K562 (cell line): ENCODE measurements at regions not wholly inside any gene's neighbourhood (a gene's known extent, or its start where the extent isn't known, plus 50 kb on each side); places are given as distances from the start of the nearest gene placed in this dataset.

Experiments used
- ATAC-seq: fragments of 200-7000 bp; cut with Tn5 transposase; 3 replicates; pipeline ENCODE4 v1.9.1; 2020; ENCODE audit warnings: moderate library complexity
- BruUV-seq: library from RNA; stranded (reverse); fragments of 400-500 nt; replicated peaks from 2 replicates; lab custom pipeline; 2021; lab: Mats Ljungman, UMichigan
- CTCF ChIA-PET: fragments of 300-600 bp; formaldehyde crosslinking; extraction: SDS; loops from one replicate; lab custom pipeline; 2021; ENCODE audit warnings: low intra/inter-chr PET ratio; lab: Yijun Ruan, JAX
- POLR2A ChIA-PET: fragments of 300-600, 350-650 bp; sonication (Branson Sonifier 250); formaldehyde crosslinking; extraction: SDS; loops from one replicate; lab custom pipeline; 2021; ENCODE audit warnings: antibody characterized with exemption, inconsistent platforms; lab: Yijun Ruan, JAX
- DNase-seq, 4 experiments: peaks; one replicate each; pipeline versions ENCODE4 v3.0.0 to v3.0.0-alpha.2; 2011 to 2018; ENCODE audit warnings: low spot score in 3 of 4, mixed read lengths in 3 of 4; ENCODE audit errors: extremely low read depth in 1 of 4
- FAIRE-seq: peaks from 2 replicates; lab custom pipeline; 2011; peaks lifted over from hg19 to GRCh38; lab: Jason Lieb, UNC
- H2AFZ ChIP-seq: 2 replicates; pipeline ENCODE4 v1.6.0; 2011; ENCODE audit warnings: low read depth, low read length, control low read depth, inconsistent platforms
- H3K27ac ChIP-seq: fragments of 200-600 bp; 3 replicates; pipeline ENCODE4 v1.8.0; 2011; ENCODE audit warnings: low read depth, mild to moderate bottlenecking, control low read depth, inconsistent platforms, low read length, moderate library complexity, mixed read lengths; ENCODE audit errors: extremely low read depth
- H3K27me3 ChIP-seq, 2 experiments: fragments of 300-600 bp in 1 of 2; 2 replicates in 1 of 2; 3 replicates in 1 of 2; pipeline versions ENCODE4 v1.6.0 to v1.8.0; 2011; ENCODE audit warnings: inconsistent platforms in 2 of 2, low read length in 2 of 2, mild to moderate bottlenecking in 1 of 2, mixed read lengths in 1 of 2, moderate library complexity in 1 of 2; ENCODE audit not compliant: control insufficient read depth in 2 of 2, insufficient read depth in 2 of 2
- H3K36me3 ChIP-seq: fragments of 300-600 bp; 3 replicates; pipeline ENCODE4 v1.8.0; 2011; ENCODE audit warnings: mild to moderate bottlenecking, low read length, inconsistent platforms; ENCODE audit not compliant: control insufficient read depth, insufficient read depth
- H3K4me1 ChIP-seq, 2 experiments: fragments of 200-600 bp in 1 of 2; replicated peaks in 1 of 2; 2 replicates in 1 of 2; 3 replicates in 1 of 2; pipeline versions ENCODE4 v1.5.1 to v1.8.0; 2011; ENCODE audit warnings: inconsistent platforms in 2 of 2, low read length in 2 of 2, mild to moderate bottlenecking in 1 of 2, mixed read lengths in 1 of 2, moderate library complexity in 1 of 2; ENCODE audit not compliant: control insufficient read depth in 2 of 2, insufficient read depth in 2 of 2
- H3K4me2 ChIP-seq: 2 replicates; pipeline ENCODE4 v1.6.1; 2011; ENCODE audit warnings: low read length, control low read depth, inconsistent platforms, mixed read lengths; ENCODE audit not compliant: insufficient read depth
- H3K4me3 ChIP-seq: fragments of 200-600 bp; sonication (generic), shearing (Covaris generic); 2 replicates; pipeline ENCODE4 v1.5.1; 2016; ENCODE audit warnings: control low read depth, inconsistent platforms
- H3K79me2 ChIP-seq: fragments of 200-600 bp; 3 replicates; pipeline ENCODE4 v1.8.0; 2011; ENCODE audit warnings: low read length, inconsistent platforms; ENCODE audit not compliant: control insufficient read depth, insufficient read depth
- H3K9ac ChIP-seq, 2 experiments: 2 replicates each; pipeline versions ENCODE4 v1.6.0 to v1.6.1; 2011; ENCODE audit warnings: low read depth in 2 of 2, low read length in 2 of 2, control low read depth in 1 of 2, inconsistent platforms in 1 of 2, mild to moderate bottlenecking in 1 of 2, mixed read lengths in 1 of 2; ENCODE audit not compliant: insufficient read depth in 1 of 2
- H3K9me1 ChIP-seq: one replicate; pipeline ENCODE4 v1.6.0; 2011; ENCODE audit warnings: inconsistent platforms, mild to moderate bottlenecking, low read length, moderate library complexity; ENCODE audit not compliant: control insufficient read depth, insufficient read depth
- H3K9me3 ChIP-seq: replicated peaks from 2 replicates; pipeline ENCODE4 v1.5.1; 2011; ENCODE audit warnings: low read depth, low read length, inconsistent platforms; ENCODE audit not compliant: control insufficient read depth, insufficient read depth
- H4K20me1 ChIP-seq: replicated peaks from 2 replicates; pipeline ENCODE4 v1.6.1; 2011; ENCODE audit warnings: low read length, inconsistent platforms, mixed read lengths; ENCODE audit not compliant: control insufficient read depth, insufficient read depth
- ERF ChIP-seq: fragments of 450-650 bp; formaldehyde crosslinking; IDR thresholded peaks from 2 replicates; pipeline ENCODE4 v1.4.0; 2020; ENCODE audit warnings: mild to moderate bottlenecking, mixed read lengths
- ETS1 ChIP-seq: conservative IDR thresholded peaks from 2 replicates; pipeline ENCODE4 v1.6.1; 2011; ENCODE audit warnings: low read depth, mild to moderate bottlenecking, low read length; ENCODE audit not compliant: control insufficient read depth
- GTF2A2 ChIP-seq: IDR thresholded peaks from 2 replicates; pipeline ENCODE4 v1.6.1; 2016; ENCODE audit warnings: mild to moderate bottlenecking, missing genetic modification characterization, missing compliant biosample characterization
- HMG20B ChIP-seq: fragments of 250-450 bp; sonication (Bioruptor Pico); IDR thresholded peaks from 2 replicates; pipeline ENCODE4 v1.5.0; 2021; ENCODE audit warnings: mild to moderate bottlenecking
- MAFF ChIP-seq: IDR thresholded peaks from 2 replicates; pipeline ENCODE4 v1.6.1; 2012; ENCODE audit warnings: low read length, improper control_type of control experiment
- NCOA6 ChIP-seq: fragments of 450-650 bp; IDR thresholded peaks from 2 replicates; pipeline ENCODE4 v1.6.1; 2017; ENCODE audit warnings: mild to moderate bottlenecking
- POLR2B ChIP-seq: fragments of 450-650 bp; IDR thresholded peaks from 2 replicates; pipeline ENCODE4 v1.6.1; 2018; ENCODE audit warnings: low read depth; ENCODE audit not compliant: partially characterized antibody
- RBM17 ChIP-seq: fragments of 200-400 bp; formaldehyde crosslinking; IDR thresholded peaks from 2 replicates; pipeline ENCODE4 v1.6.1; 2017; ENCODE audit warnings: low read depth, mild to moderate bottlenecking, low read length, borderline replicate concordance
- ZC3H8 ChIP-seq: fragments of 450-650 bp; IDR thresholded peaks from 2 replicates; pipeline ENCODE4 v1.6.1; 2017
- ZKSCAN3 ChIP-seq: fragments of 250-450 bp; sonication (Bioruptor Pico); IDR thresholded peaks from 2 replicates; pipeline ENCODE4 v1.4.0; 2020
- ZNF263 ChIP-seq: sonication (generic); formaldehyde crosslinking; IDR thresholded peaks from 2 replicates; pipeline ENCODE4 v1.8.0; 2022; ENCODE audit warnings: mild to moderate bottlenecking, missing genetic modification reagents, borderline replicate concordance
- ZNF518B ChIP-seq: fragments of 250-450 bp; sonication (Bioruptor Pico); IDR thresholded peaks from 2 replicates; pipeline ENCODE4 v1.5.0; 2021; ENCODE audit warnings: mild to moderate bottlenecking, moderate library complexity
- in situ Hi-C: fragments of 300-500 bp; cut with MboI; formaldehyde crosslinking; loops from 4 replicates; pipeline ENCODE4 v1.15.0; 2018; ENCODE audit warnings: inconsistent platforms, mixed read lengths
- intact Hi-C: fragments of 100-400 bp; cut with micrococcal nuclease; formaldehyde crosslinking; loops from 2 replicates; pipeline ENCODE4 v1.14.2; 2022
- TF ChIP-seq, protein P1 (sequence below): fragments of 250-450 bp; sonication (Bioruptor Pico); IDR thresholded peaks from 2 replicates; pipeline ENCODE4 v1.4.0; 2020; ENCODE audit warnings: mild to moderate bottlenecking, moderate library complexity
- TF ChIP-seq, protein P2 (sequence below): fragments of 450-650 bp; IDR thresholded peaks from 2 replicates; pipeline ENCODE4 v1.6.1; 2016; ENCODE audit warnings: mild to moderate bottlenecking

DNA sequence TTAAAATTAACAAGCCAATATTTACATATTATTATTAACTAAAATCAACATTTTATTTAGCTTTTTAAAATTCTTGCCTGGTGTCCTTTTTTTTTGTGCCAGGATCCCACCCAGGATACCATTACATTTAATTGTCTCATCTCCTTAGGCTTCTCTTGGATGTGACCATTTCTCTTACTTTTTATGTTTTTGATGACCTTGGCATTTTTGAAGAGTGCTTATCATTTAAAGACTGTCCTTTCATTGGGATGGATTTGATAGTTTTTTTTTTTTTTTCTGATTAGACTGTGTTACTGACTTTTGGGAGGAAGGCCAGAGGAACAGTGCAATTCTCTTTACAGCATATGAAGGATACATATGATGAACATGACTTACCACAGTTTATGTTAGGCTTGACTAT, 181.4 kb upstream of the SMIM30 start (continued):
- no peak for TF ChIP-seq ZNF518B (CRISPR knock-in tag)

- Histone ChIP-seq H3K4me3 (no peak overlapping the region), H3K79me2 (no peaks in the 10 kb centered on the region), H2AFZ (no peak overlapping the region), H4K20me1 (no peaks in the 10 kb centered on the region), H3K27ac (no peak overlapping the region), H3K9me3 (no peaks in the 10 kb centered on the region), H3K9me1 (no peaks in the 10 kb centered on the region), H3K9ac (no peak overlapping the region), H3K36me3 (no peaks in the 10 kb centered on the region), H3K4me2 (no peak overlapping the region), H3K4me1 (no peaks in the 10 kb centered on the region), H3K27me3 (0 out of 5 replicates have a peak, but pooled peaks cover 0 to 7% of the 10 kb centered on the region in 2 experiments)
- ChIA-PET POLR2A (no interaction called here), CTCF (no interaction called here)
- intact Hi-C loops (no loop called here), in situ Hi-C loops (loop anchor here (10.0 kb wide), 1 partner anchor 274 kb away; no protein-coding TSS in a partner anchor)
- FAIRE-seq (no peak), ATAC-seq (no peak), DNase-seq (no peak)
- BruUV-seq = no TSS peak
- TF ChIP-seq ZNF263 (CRISPR knock-in tag) = no peak
- TF ChIP-seq ZC3H8 = no peak
- TF ChIP-seq, protein P1, sequence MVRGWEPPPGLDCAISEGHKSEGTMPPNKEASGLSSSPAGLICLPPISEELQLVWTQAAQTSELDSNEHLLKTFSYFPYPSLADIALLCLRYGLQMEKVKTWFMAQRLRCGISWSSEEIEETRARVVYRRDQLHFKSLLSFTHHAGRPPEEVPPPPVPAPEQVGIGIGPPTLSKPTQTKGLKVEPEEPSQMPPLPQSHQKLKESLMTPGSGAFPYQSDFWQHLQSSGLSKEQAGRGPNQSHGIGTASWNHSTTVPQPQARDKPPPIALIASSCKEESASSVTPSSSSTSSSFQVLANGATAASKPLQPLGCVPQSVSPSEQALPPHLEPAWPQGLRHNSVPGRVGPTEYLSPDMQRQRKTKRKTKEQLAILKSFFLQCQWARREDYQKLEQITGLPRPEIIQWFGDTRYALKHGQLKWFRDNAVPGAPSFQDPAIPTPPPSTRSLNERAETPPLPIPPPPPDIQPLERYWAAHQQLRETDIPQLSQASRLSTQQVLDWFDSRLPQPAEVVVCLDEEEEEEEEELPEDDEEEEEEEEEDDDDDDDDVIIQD (CRISPR knock-in tag) = no peak
- no peak for TF ChIP-seq ETS1
- no peak for TF ChIP-seq HMG20B
- TF ChIP-seq POLR2B = no peak
- no peak for TF ChIP-seq RBM17
- no peak for TF ChIP-seq GTF2A2 (tag)
- no peak for TF ChIP-seq MAFF
- no peak for TF ChIP-seq ERF (CRISPR knock-in tag)
- TF ChIP-seq ZKSCAN3 = no peak
- TF ChIP-seq NCOA6 = no peak
- TF ChIP-seq, protein P2, sequence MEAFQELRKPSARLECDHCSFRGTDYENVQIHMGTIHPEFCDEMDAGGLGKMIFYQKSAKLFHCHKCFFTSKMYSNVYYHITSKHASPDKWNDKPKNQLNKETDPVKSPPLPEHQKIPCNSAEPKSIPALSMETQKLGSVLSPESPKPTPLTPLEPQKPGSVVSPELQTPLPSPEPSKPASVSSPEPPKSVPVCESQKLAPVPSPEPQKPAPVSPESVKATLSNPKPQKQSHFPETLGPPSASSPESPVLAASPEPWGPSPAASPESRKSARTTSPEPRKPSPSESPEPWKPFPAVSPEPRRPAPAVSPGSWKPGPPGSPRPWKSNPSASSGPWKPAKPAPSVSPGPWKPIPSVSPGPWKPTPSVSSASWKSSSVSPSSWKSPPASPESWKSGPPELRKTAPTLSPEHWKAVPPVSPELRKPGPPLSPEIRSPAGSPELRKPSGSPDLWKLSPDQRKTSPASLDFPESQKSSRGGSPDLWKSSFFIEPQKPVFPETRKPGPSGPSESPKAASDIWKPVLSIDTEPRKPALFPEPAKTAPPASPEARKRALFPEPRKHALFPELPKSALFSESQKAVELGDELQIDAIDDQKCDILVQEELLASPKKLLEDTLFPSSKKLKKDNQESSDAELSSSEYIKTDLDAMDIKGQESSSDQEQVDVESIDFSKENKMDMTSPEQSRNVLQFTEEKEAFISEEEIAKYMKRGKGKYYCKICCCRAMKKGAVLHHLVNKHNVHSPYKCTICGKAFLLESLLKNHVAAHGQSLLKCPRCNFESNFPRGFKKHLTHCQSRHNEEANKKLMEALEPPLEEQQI = no peak
These were observed 180.1 kb upstream of the SMIM30 start for GRCh38 chr7:113298501-113298900.
